BLaER1 (cell line): ENCODE measurements at regions not wholly inside any gene's neighbourhood (a gene's known extent, or its start where the extent isn't known, plus 50 kb on each side); places are given as distances from the start of the nearest gene placed in this dataset.
A peak's percentile ranks its signal among the peaks of the same experiment; 100 is the strongest.

Experiments used
- H3K27ac ChIP-seq: shearing (Covaris generic); formaldehyde crosslinking; 2 replicates; pipeline ENCODE4 v1.8.1; 2022
- H3K27me3 ChIP-seq: shearing (Covaris generic); formaldehyde crosslinking; 2 replicates; pipeline ENCODE4 v1.8.1; 2022
- H3K36me3 ChIP-seq: shearing (Covaris generic); formaldehyde crosslinking; 2 replicates; pipeline ENCODE4 v1.8.1; 2022
- H3K4me1 ChIP-seq: shearing (Covaris generic); formaldehyde crosslinking; 2 replicates; pipeline ENCODE4 v1.8.1; 2022
- H3K4me2 ChIP-seq: shearing (Covaris generic); formaldehyde crosslinking; 2 replicates; pipeline ENCODE4 v1.8.1; 2022
- H3K4me3 ChIP-seq: shearing (Covaris generic); formaldehyde crosslinking; 2 replicates; pipeline ENCODE4 v1.8.1; 2022
- H3K9ac ChIP-seq: shearing (Covaris generic); formaldehyde crosslinking; 2 replicates; pipeline ENCODE4 v1.8.1; 2022
- H3K9me3 ChIP-seq: shearing (Covaris generic); formaldehyde crosslinking; 2 replicates; pipeline ENCODE4 v1.8.1; 2022
- H4K20me1 ChIP-seq: shearing (Covaris generic); formaldehyde crosslinking; 2 replicates; pipeline ENCODE4 v1.8.1; 2022
- Cebpa-rat ChIP-seq: shearing (Covaris generic); IDR thresholded peaks from 2 replicates; pipeline ENCODE4 v1.8.1; 2022

DNA sequence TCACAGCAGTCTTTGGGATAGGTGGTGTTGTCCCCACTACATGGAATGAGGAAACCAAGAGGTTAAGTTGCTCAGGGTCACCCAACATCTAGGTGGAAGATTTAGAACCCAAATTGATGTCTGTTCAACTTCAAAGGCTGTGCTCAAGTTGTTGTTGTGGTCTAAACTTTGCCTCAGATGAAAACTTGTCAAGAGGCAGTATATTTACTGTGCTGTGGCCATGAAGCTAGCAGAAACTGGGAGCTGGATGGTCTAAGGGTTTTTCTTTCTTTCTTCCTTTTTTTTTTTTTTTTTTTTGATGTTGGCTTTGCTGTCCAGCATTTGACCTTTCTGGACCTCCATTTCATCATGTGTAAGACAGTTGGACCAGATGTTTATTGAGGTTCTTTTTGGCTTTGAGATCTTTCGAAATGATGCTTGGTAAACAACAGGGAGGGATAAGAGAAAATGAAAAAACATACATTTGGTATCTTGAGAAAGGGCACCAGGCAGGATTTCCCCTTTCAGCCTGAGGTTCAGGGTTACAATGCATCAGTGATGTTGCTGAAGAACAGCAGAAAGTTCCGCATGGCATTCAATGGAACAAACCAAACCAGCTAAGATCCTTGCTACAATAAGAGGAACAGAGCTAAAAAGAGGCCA is 166.2 kb upstream of the RPS6KA3 start:
- no peak overlapping the region for H3K4me2 ChIP-seq
- no peaks in the 10 kb centered on the region for H3K27me3 ChIP-seq
- no peak overlapping the region for H3K9ac ChIP-seq
- TF ChIP-seq Cebpa-rat, result no peak
- H3K4me1 ChIP-seq, result no peaks in the 10 kb centered on the region
- no peak overlapping the region for H3K27ac ChIP-seq
- no peaks in the 10 kb centered on the region for H3K9me3 ChIP-seq
- H3K4me3 ChIP-seq, result no peak overlapping the region
- H4K20me1 ChIP-seq, result no peaks in the 10 kb centered on the region
- no peaks in the 10 kb centered on the region for H3K36me3 ChIP-seq

DNA sequence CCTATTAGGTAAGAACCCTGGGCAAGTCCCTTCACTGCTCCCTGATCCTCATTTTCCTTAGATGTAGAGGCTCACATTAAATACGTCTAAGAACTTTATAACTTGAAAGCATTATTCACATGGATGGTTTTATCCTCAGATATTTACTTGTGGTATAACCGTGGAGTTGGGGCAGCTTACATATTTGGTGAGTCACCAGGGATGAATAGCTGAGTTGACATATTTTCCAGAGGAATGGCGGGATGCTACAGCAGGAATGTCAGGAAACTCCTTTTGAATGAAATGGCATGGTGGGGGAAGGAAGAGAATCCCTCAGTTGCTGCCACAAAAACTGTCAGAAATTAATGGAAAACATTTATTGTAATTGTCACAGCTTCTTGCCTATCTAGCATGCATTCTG is 165.3 kb upstream of the RPS6KA3 start:
- Histone ChIP-seq H3K36me3 (no peaks in the 10 kb centered on the region), H4K20me1 (no peaks in the 10 kb centered on the region), H3K4me1 (no peaks in the 10 kb centered on the region), H3K27me3 (no peaks in the 10 kb centered on the region), H3K4me2 (no peak overlapping the region), H3K4me3 (no peak overlapping the region), H3K27ac (no peak overlapping the region), H3K9me3 (no peaks in the 10 kb centered on the region), H3K9ac (no peak overlapping the region)
- TF ChIP-seq Cebpa-rat, result no peak

DNA sequence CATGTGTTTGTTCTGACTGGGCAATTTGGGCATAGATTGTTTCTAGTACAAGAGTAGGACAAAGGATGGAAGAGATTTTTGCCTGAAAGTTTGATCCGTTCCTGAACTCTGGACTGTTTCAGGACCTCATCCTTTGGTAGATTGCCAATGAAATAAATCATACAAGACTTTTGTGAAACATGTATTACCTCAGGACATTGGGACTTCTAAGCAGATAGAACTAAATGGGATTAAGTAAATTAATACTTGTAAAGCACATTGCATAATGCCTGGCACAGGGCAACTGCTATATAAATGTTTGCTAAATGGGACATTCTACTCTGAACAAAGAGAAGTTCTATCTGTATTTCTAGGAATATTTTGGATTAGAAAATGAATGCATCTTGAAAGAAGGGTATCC is 164.8 kb upstream of the RPS6KA3 start:
- Histone ChIP-seq H3K9me3 (no peaks in the 10 kb centered on the region), H3K27me3 (no peaks in the 10 kb centered on the region), H3K4me1 (no peaks in the 10 kb centered on the region), H3K9ac (no peak overlapping the region), H3K36me3 (no peaks in the 10 kb centered on the region), H3K27ac (no peak overlapping the region), H4K20me1 (no peaks in the 10 kb centered on the region), H3K4me3 (no peak overlapping the region), H3K4me2 (no peak overlapping the region)
- no peak for TF ChIP-seq Cebpa-rat

DNA sequence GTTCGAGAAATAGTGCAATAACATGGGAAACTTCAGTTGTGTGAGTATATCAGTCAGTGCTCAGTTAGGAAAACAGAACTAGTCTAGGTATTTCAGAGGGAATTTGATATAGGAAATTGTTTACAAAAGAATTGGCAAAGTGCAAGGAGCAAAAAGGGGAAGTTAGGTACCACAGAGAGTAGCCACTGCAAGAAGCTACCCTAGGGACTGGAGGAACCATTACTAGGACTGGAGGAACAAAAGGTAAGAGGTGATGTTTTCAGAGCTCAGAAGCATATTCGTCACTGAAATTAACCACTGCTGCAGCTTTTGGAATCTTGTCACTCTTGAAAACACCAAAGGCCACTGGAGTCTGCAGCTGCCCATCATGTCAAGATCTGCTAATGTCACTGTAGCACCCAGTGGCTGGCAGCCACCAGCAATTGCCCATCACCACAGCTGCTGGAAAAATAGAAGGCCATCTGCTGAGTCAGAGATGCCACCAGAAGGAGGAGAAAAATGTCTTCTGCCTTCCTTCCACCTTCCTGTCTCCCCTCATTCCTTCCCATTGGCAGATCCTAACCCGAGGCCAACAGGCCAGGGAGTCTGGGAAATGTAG is 160.6 kb upstream of the RPS6KA3 start:
- no peak overlapping the region for H3K4me3 ChIP-seq
- no peaks in the 10 kb centered on the region for H3K27me3 ChIP-seq
- H3K9me3 ChIP-seq, result no peaks in the 10 kb centered on the region
- H3K36me3 ChIP-seq, result no peaks in the 10 kb centered on the region
- no peaks in the 10 kb centered on the region for H3K4me1 ChIP-seq
- H3K9ac ChIP-seq, result no peak overlapping the region
- no peaks in the 10 kb centered on the region for H4K20me1 ChIP-seq
- H3K4me2 ChIP-seq, result no peak overlapping the region
- H3K27ac ChIP-seq, result no peak overlapping the region
- TF ChIP-seq Cebpa-rat, result no peak

DNA sequence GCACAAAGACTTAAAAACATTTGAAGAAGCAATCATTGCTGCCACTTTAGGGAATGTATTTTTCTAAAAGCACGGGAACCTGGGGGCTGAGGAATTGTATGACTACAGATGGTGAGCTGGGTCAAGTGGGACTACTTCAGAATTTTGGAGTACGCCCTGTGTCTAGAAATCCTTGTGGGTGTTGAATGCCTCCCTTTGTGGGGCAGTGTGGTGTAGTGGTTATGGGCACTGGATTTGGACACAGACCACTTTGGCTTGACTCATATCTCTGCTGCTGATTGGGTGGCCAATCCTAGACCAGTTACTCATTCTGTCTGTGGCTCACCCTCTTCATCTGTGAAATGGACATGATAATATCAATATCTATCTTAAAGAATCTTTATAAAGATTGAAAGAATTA is 155.0 kb upstream of the RPS6KA3 start:
- H3K36me3 ChIP-seq, result no peaks in the 10 kb centered on the region
- H3K27me3 ChIP-seq, result no peaks in the 10 kb centered on the region
- no peak overlapping the region for H3K4me2 ChIP-seq
- no peak overlapping the region for H3K27ac ChIP-seq
- no peak overlapping the region for H3K4me3 ChIP-seq
- no peak overlapping the region for H3K9ac ChIP-seq
- H4K20me1 ChIP-seq, result no peaks in the 10 kb centered on the region
- H3K4me1 ChIP-seq, result peaks cover 18% of the 10 kb centered on the region
- no peaks in the 10 kb centered on the region for H3K9me3 ChIP-seq
- TF ChIP-seq Cebpa-rat, result no peak

DNA sequence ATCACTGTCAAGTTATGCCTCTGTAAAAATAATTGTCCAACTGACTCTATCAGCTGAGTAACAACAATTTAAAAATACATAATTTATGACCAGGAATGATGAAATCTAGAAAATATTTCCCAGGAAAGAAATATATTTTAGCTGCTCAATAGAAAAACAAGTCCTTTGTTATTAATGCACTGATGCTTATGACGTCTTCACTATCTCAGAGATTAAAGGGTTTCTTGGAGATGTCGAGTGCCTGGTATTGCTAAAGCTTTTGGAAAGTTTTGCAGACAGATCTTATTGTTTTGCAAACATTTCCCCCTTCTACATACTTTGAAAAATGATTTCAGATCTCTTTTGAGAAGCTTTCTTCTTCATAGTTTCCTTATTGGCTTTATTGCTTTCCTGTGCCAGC is 154.6 kb upstream of the RPS6KA3 start:
- no peak overlapping the region for H3K4me2 ChIP-seq
- H3K27ac ChIP-seq, result no peak overlapping the region
- H3K9ac ChIP-seq, result no peak overlapping the region
- no peaks in the 10 kb centered on the region for H3K27me3 ChIP-seq
- H3K4me1 ChIP-seq, result peaks cover 18% of the 10 kb centered on the region
- H3K9me3 ChIP-seq, result no peaks in the 10 kb centered on the region
- no peaks in the 10 kb centered on the region for H4K20me1 ChIP-seq
- TF ChIP-seq Cebpa-rat, result no peak
- H3K36me3 ChIP-seq, result no peaks in the 10 kb centered on the region
- no peak overlapping the region for H3K4me3 ChIP-seq

DNA sequence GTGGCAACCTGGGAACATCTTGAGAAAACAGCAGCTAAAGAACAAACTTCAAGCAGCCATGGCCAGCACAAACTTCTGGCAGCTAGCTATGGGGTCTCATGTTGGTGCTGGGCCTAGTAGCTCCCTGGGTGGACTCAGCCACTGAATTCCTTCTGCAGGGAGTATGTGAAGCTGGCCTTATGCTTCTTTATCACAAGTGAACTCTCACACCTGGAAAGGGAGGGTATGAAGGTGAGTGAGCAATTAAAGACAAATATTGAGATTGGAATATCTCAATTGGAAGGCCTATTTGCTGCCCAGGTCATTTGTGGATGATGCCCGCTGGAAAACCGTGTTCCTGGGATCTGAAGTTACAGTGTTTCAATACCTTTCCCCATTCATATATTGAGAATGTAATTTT is 153.3 kb upstream of the RPS6KA3 start:
- TF ChIP-seq Cebpa-rat, result no peak
- Histone ChIP-seq H4K20me1 (no peaks in the 10 kb centered on the region), H3K27ac (no peak overlapping the region), H3K36me3 (no peaks in the 10 kb centered on the region), H3K9me3 (no peaks in the 10 kb centered on the region), H3K9ac (no peak overlapping the region), H3K4me1 (peaks cover 18% of the 10 kb centered on the region), H3K4me3 (no peak overlapping the region), H3K27me3 (no peaks in the 10 kb centered on the region), H3K4me2 (no peak overlapping the region)

DNA sequence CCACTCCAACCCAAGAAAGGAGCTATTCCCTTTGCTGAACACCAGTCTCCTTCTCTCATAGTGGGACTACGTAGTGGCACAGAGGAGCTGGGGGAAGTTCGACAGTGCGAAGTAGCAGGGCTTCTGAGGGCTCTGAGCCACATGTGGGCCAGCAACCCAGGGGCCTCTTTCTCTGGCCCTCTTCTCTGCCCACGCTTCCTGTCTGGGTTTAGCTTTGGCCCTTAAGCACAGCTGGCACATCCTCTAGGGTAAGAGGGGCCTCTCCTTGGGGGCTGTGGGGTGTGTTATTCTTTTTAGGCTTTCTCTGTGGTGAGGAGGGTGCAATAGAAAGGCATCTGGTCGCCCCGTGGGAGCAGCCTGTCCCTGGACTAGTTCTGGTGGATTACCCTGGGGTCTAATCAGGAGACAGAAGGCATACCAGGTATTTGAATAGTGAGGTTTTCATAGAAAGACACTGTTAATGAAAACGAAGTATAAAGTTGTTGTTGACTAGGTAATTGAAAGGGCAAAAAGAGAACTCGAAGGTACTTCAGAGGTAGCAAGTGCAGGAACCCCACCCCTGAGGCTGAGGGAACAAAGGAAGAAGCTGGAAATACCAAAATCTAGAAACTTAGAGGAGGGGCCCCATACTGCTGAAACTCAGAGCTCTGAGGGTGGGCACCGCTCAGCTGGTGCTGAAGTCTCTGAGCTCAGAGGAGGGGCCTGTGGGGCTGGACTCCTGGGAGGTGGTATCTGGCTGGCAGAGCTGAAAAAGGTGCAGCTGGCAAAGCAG is 151.9 kb upstream of the RPS6KA3 start:
- H3K4me1 ChIP-seq, result peaks cover 28% of the 10 kb centered on the region
- H3K4me3 ChIP-seq, result no peak overlapping the region
- no peaks in the 10 kb centered on the region for H3K9me3 ChIP-seq
- no peaks in the 10 kb centered on the region for H4K20me1 ChIP-seq
- no peaks in the 10 kb centered on the region for H3K36me3 ChIP-seq
- peak overlapping the region; percentile 77 for H3K4me2 ChIP-seq
- peak overlapping the region; percentile 24; the same call in 1 of the 2 replicates for H3K9ac ChIP-seq
- no peak for TF ChIP-seq Cebpa-rat
- peak overlapping the region; percentile 30; the same call in 1 of the 2 replicates for H3K27ac ChIP-seq
- no peaks in the 10 kb centered on the region for H3K27me3 ChIP-seq

DNA sequence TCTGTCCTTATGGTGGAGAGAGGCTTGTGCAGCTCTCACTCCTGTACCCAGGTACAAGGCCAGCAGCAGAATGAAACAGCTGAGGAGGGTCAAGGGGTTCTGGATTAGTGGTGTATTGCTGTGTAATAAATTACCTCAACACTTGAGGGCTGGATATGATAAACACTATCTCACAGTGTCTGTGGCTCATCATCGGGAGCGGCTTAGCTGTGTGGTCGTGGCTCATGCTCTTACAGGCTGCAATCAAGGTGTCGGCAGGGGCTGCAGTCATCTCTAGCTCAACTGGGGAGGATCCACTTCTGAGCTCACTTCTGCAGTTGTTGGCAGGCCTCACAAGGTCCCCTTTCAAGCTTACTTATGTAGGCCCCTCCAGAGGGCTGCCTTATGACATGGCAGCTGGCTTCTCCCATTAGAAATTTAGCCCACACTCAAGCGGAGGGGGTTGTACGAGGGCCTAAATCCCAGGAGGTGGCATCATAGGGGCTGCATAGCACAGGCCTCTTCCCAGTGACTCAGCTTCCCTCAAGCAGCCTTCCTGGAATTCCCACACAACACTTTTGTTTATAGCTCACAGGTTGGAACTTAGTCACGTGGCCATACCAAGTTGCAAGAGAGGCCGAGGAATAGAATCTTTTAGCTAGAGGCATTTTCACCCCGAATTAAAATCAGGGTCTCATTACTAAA is 148.2 kb upstream of the RPS6KA3 start:
- no peaks in the 10 kb centered on the region for H3K9me3 ChIP-seq
- no peaks in the 10 kb centered on the region for H4K20me1 ChIP-seq
- TF ChIP-seq Cebpa-rat, result no peak
- H3K9ac ChIP-seq, result no peak overlapping the region
- no peak overlapping the region for H3K27ac ChIP-seq
- H3K4me1 ChIP-seq, result peaks cover 38% of the 10 kb centered on the region
- no peaks in the 10 kb centered on the region for H3K27me3 ChIP-seq
- peak overlapping the region; percentile 14; the same call in 1 of the 2 replicates for H3K4me2 ChIP-seq
- H3K36me3 ChIP-seq, result no peaks in the 10 kb centered on the region
- H3K4me3 ChIP-seq, result no peak overlapping the region

DNA sequence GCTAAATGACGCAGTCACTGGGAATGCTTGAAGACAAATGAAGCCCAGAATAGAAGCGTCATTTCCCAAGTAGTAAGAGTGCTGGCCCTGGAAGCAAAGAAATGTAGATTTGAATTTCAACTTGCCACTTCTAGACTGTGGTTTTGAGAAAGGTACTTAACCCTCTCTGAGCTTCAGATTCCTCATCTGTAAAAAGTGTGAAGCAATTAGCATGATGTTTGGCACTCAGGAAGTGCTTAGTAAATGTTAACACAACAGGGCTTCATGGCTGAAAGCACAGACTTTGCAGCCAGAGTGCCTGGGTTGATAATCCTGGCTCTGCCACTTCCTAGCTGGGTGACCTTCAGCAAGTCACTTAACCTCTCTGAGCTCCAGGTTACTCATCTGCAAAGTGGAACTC is 147.4 kb upstream of the RPS6KA3 start:
- no peak overlapping the region for H3K4me3 ChIP-seq
- H3K9me3 ChIP-seq, result no peaks in the 10 kb centered on the region
- no peaks in the 10 kb centered on the region for H3K36me3 ChIP-seq
- H4K20me1 ChIP-seq, result no peaks in the 10 kb centered on the region
- peak overlapping the region; percentile 14; the same call in 1 of the 2 replicates for H3K4me2 ChIP-seq
- H3K4me1 ChIP-seq, result peaks cover 34% of the 10 kb centered on the region
- TF ChIP-seq Cebpa-rat, result no peak
- no peaks in the 10 kb centered on the region for H3K27me3 ChIP-seq
- no peak overlapping the region for H3K9ac ChIP-seq
- no peak overlapping the region for H3K27ac ChIP-seq
